Stomach (tissue), 4 donors: ENCODE measurements at regions not wholly inside any gene's neighbourhood (a gene's known extent, or its start where the extent isn't known, plus 50 kb on each side); places are given as distances from the start of the nearest gene placed in this dataset.

Experiments
- EP300 ChIP-seq: sonication (generic); formaldehyde crosslinking; IDR thresholded peaks from one replicate; pipeline ENCODE4 v1.6.1; 2017; ENCODE audit warnings: antibody characterized with exemption
- POLR2A ChIP-seq, 4 donors: fragments of 450-650 bp; IDR thresholded peaks; one replicate each; pipeline ENCODE4 v1.6.1; 2016; ENCODE audit warnings: antibody characterized with exemption in 4 of 4, control low read depth in 2 of 4, mild to moderate bottlenecking in 1 of 4, moderate library complexity in 1 of 4
- TF ChIP-seq, protein P1 (sequence below), 7 experiments: fragments of 450-650 bp in 4 of 7; fragments of 200-600 bp in 3 of 7; sonication (generic) in 3 of 7; IDR thresholded peaks; one replicate each; pipeline ENCODE4 v1.5.1; 2016 to 2019; ENCODE audit warnings: antibody characterized with exemption in 7 of 7, control low read depth in 2 of 7, mild to moderate bottlenecking in 1 of 7

DNA sequence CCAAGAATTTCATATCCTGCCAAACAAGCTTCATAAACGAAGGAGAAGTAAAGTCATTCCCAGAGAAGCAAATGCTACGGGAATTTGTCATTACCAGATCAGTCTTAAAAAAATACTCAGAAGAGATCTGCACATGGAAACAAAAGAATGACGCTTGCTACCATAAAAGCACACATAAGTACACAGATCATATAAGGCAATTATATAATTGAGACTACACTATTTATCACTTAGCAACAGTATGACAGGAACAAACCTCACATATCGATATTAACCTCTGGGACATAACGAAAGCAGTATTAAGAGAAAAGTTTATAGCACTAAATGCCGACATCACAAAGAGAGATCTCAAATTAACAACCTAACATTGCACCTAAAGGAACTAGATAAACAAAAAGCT, 67.6 kb upstream of the TMEM200A start:
- TF ChIP-seq, protein P1, sequence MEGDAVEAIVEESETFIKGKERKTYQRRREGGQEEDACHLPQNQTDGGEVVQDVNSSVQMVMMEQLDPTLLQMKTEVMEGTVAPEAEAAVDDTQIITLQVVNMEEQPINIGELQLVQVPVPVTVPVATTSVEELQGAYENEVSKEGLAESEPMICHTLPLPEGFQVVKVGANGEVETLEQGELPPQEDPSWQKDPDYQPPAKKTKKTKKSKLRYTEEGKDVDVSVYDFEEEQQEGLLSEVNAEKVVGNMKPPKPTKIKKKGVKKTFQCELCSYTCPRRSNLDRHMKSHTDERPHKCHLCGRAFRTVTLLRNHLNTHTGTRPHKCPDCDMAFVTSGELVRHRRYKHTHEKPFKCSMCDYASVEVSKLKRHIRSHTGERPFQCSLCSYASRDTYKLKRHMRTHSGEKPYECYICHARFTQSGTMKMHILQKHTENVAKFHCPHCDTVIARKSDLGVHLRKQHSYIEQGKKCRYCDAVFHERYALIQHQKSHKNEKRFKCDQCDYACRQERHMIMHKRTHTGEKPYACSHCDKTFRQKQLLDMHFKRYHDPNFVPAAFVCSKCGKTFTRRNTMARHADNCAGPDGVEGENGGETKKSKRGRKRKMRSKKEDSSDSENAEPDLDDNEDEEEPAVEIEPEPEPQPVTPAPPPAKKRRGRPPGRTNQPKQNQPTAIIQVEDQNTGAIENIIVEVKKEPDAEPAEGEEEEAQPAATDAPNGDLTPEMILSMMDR (IDR thresholded peaks at IDR 0.05): no peak
- TF ChIP-seq EP300 (no peak), POLR2A (IDR thresholded peaks at IDR 0.05) (no peak)
